Osteoblast (primary cell): ENCODE measurements at regions not wholly inside any gene's neighbourhood (a gene's known extent, or its start where the extent isn't known, plus 50 kb on each side); places are given as distances from the start of the nearest gene placed in this dataset.
A peak's percentile ranks its signal among the peaks of the same experiment; 100 is the strongest.
"Not testable (repeated sequence)": the region's sequence is repeated elsewhere in the genome, so short reads cannot be mapped to it uniquely, and the experiment has no call there.

Experiments used
- DNase-seq: peaks from one replicate; pipeline ENCODE4 v3.0.0; 2011; ENCODE audit warnings: low spot score, mixed read lengths; ENCODE audit not compliant: insufficient read length; ENCODE audit errors: missing footprints
- H2AFZ ChIP-seq: 2 replicates; pipeline ENCODE4 v1.6.0; 2011; ENCODE audit warnings: mild to moderate bottlenecking, low read length
- H3K27ac ChIP-seq: 2 replicates; pipeline ENCODE4 v1.5.1; 2011; ENCODE audit warnings: mild to moderate bottlenecking, low read depth, low read length, moderate library complexity
- H3K27me3 ChIP-seq: 2 replicates; pipeline ENCODE4 v1.6.0; 2012; ENCODE audit warnings: mild to moderate bottlenecking, control low read depth, inconsistent platforms, low read length, moderate library complexity; ENCODE audit not compliant: insufficient read depth
- H3K36me3 ChIP-seq: 2 replicates; pipeline ENCODE4 v1.5.1; 2011; ENCODE audit warnings: mild to moderate bottlenecking, low read length, control low read depth, moderate library complexity; ENCODE audit not compliant: insufficient read depth
- H3K4me1 ChIP-seq: 2 replicates; pipeline ENCODE4 v1.5.1; 2011; ENCODE audit warnings: mild to moderate bottlenecking, low read length, control low read depth, moderate library complexity; ENCODE audit not compliant: insufficient read depth
- H3K4me2 ChIP-seq: 2 replicates; pipeline ENCODE4 v1.6.0; 2011; ENCODE audit warnings: mild to moderate bottlenecking, low read length; ENCODE audit not compliant: insufficient read depth
- H3K4me3 ChIP-seq: fragments of 200-600 bp; sonication (generic); 3 replicates; pipeline ENCODE4 v1.5.1; 2012; ENCODE audit warnings: mild to moderate bottlenecking, low read length, inconsistent platforms; ENCODE audit not compliant: insufficient read depth
- H3K79me2 ChIP-seq: 2 replicates; pipeline ENCODE4 v1.6.0; 2012; ENCODE audit warnings: mild to moderate bottlenecking, low read length, control low read depth, inconsistent platforms; ENCODE audit not compliant: insufficient read depth
- H3K9me3 ChIP-seq: 2 replicates; pipeline ENCODE4 v1.5.1; 2011; ENCODE audit warnings: low read depth, low read length, control low read depth
- H4K20me1 ChIP-seq: 2 replicates; pipeline ENCODE4 v1.6.0; 2012; ENCODE audit warnings: mild to moderate bottlenecking, low read length, control low read depth; ENCODE audit not compliant: insufficient read depth
- TF ChIP-seq, protein P1 (sequence below): IDR thresholded peaks from 2 replicates; pipeline ENCODE4 v1.5.1; 2011; ENCODE audit warnings: mild to moderate bottlenecking, low read depth, low read length, moderate library complexity; ENCODE audit errors: extremely low read depth

DNA sequence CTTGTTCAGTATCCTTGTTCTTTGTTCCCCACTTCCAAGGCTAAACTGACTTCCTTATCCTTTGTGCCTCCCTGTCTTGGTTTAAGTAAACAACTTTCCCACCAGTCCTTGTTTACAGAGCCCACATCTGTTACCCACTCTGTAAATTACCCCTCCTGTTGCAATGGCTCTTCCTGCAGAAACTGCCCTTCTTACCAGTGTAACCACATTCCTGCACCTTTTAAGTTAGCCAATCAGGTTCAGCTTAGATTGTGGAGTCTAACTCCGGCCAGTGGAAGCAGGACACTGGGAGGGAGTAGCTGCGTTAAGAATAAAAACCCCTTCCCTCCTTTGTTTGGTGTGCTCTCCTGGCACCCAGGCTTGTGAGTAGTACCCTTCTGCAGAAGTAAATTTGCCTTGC lies 360.9 kb downstream of the PRDM5 start:
- H3K36me3 ChIP-seq = no peaks in the 10 kb centered on the region
- no peaks in the 10 kb centered on the region for H3K4me1 ChIP-seq
- no peak for DNase-seq
- H3K4me3 ChIP-seq = no peak overlapping the region
- TF ChIP-seq, protein P1, sequence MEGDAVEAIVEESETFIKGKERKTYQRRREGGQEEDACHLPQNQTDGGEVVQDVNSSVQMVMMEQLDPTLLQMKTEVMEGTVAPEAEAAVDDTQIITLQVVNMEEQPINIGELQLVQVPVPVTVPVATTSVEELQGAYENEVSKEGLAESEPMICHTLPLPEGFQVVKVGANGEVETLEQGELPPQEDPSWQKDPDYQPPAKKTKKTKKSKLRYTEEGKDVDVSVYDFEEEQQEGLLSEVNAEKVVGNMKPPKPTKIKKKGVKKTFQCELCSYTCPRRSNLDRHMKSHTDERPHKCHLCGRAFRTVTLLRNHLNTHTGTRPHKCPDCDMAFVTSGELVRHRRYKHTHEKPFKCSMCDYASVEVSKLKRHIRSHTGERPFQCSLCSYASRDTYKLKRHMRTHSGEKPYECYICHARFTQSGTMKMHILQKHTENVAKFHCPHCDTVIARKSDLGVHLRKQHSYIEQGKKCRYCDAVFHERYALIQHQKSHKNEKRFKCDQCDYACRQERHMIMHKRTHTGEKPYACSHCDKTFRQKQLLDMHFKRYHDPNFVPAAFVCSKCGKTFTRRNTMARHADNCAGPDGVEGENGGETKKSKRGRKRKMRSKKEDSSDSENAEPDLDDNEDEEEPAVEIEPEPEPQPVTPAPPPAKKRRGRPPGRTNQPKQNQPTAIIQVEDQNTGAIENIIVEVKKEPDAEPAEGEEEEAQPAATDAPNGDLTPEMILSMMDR = no peak
- H3K27ac ChIP-seq = no peak overlapping the region
- no peaks in the 10 kb centered on the region for H3K79me2 ChIP-seq
- H3K4me2 ChIP-seq = no peak overlapping the region
- no peaks in the 10 kb centered on the region for H3K27me3 ChIP-seq
- no peak overlapping the region for H2AFZ ChIP-seq
- H4K20me1 ChIP-seq = no peaks in the 10 kb centered on the region
- H3K9me3 ChIP-seq = peaks cover 6% of the 10 kb centered on the region

DNA sequence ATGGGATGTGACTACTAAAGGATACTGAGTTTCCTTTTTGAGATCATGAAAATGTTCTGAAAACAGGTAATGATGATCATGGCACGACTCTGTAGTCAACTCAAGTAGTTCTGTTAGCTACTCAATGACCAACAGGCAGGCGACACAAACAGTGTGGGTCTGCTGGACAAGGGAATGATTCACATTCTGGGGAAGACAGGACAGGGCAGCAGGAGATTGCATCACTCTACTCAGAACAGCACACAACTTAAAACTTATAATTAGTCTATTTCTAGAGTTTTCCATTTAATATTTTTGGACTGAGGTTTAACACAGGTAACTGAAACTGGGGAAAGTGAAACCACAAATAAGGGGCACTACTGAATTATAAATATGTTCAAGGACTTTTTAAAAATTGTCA lies 365.2 kb downstream of the PRDM5 start:
- H3K4me3 ChIP-seq = no peak overlapping the region
- H3K79me2 ChIP-seq = no peaks in the 10 kb centered on the region
- no peaks in the 10 kb centered on the region for H3K4me1 ChIP-seq
- no peaks in the 10 kb centered on the region for H3K27me3 ChIP-seq
- TF ChIP-seq, protein P1 = no peak
- no peak overlapping the region for H3K4me2 ChIP-seq
- peak overlapping the region; percentile 20 for H2AFZ ChIP-seq
- H3K36me3 ChIP-seq = no peaks in the 10 kb centered on the region
- peak; percentile 86 for DNase-seq
- H3K9me3 ChIP-seq = peaks cover 6% of the 10 kb centered on the region
- no peak overlapping the region for H3K27ac ChIP-seq
- H4K20me1 ChIP-seq = no peaks in the 10 kb centered on the region

DNA sequence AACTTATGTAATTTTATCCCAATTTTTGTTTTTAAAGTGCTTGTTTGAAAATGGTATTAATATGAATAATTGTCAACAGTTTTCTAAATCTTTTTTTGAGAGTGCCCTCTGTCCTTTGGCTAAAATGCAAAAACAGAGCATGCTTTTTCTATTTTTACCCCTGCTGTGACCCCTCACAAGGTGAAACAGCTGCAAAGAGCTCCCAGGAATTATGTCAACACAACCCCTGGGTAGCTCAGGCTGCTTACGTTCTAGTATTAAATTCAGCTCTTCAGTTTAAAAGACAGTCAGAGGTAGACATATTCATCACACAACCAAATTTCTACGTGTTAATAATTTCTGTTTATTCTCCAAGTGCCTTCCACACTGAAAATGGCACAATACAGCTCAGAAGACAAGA lies 367.5 kb downstream of the PRDM5 start:
- Histone ChIP-seq H3K4me1 (no peaks in the 10 kb centered on the region), H3K9me3 (no peaks in the 10 kb centered on the region), H3K36me3 (no peaks in the 10 kb centered on the region), H3K4me3 (no peak overlapping the region), H3K79me2 (no peaks in the 10 kb centered on the region), H3K4me2 (no peak overlapping the region), H3K27me3 (no peaks in the 10 kb centered on the region), H2AFZ (no peak overlapping the region), H3K27ac (no peak overlapping the region), H4K20me1 (no peaks in the 10 kb centered on the region)
- DNase-seq = no peak
- TF ChIP-seq, protein P1 = no peak

DNA sequence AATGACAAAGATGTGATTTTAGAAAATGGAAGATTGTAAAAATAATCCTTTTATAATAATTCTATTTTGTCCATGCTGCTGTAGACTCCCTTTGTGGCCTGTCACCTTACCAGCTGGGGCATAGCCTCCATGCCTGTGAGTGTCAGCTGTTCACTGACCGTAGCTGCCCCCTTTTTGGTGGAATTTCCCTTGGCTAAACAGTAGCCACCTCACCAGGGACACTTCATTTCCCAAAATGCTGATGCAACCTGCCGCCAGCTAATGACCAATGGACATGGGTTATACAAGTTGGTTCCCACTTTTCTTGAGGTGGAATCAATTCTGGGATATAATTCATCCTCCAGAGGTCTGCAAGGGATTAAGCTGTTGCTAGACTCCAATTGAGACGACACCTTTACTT lies 368.4 kb downstream of the PRDM5 start:
- Histone ChIP-seq H3K36me3 (no peaks in the 10 kb centered on the region), H3K79me2 (no peaks in the 10 kb centered on the region), H3K4me3 (no peak overlapping the region), H3K9me3 (no peaks in the 10 kb centered on the region), H3K4me2 (no peak overlapping the region), H3K27me3 (no peaks in the 10 kb centered on the region), H4K20me1 (no peaks in the 10 kb centered on the region), H3K27ac (no peak overlapping the region), H3K4me1 (no peaks in the 10 kb centered on the region), H2AFZ (no peak overlapping the region)
- TF ChIP-seq, protein P1 = no peak
- DNase-seq = no peak

DNA sequence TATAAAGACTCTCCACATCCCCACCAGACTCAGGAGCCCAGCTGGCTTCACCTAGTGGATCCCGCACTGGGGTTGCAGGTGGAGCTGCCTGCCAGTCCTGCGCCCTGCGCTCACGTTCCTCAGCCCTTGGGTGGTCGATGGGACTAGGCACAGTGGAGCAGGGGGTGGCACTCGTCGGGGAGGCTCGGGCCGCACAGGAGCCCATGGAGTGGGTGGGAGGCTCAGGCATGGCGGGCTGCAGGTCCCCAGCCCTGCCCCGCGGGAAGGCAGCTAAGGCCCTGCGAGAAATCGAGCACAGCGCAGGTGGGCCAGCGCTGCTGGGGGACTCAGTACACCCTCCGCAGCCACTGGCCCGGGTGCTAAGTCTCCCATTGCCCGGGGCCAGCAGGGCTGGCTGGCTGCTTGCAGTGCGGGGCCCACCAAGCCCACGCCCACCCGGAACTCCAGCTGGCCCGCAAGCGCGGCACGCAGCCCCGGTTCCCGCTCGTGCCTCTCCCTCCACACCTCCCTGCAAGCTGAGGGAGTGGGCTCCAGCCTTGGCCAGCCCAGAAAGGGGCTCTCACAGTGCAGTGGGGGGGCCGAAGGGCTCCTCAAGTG lies 371.8 kb downstream of the PRDM5 start:
- H3K27me3 ChIP-seq, H3K36me3 ChIP-seq, H3K9me3 ChIP-seq, H4K20me1 ChIP-seq, H3K4me3 ChIP-seq, H3K4me1 ChIP-seq, H3K27ac ChIP-seq, DNase-seq, H3K4me2 ChIP-seq, H2AFZ ChIP-seq, H3K79me2 ChIP-seq: not testable (repeated sequence)
